HG02870 (cell line): ENCODE measurements at regions not wholly inside any gene's neighbourhood (a gene's known extent, or its start where the extent isn't known, plus 50 kb on each side); places are given as distances from the start of the nearest gene placed in this dataset.

Experiments
- ATAC-seq: cut with Tn5 transposase; IDR thresholded peaks from one replicate; pipeline ENCODE4 v1.9.1; 2021; ENCODE audit warnings: mild to moderate bottlenecking, moderate library complexity; ENCODE audit not compliant: unreplicated experiment

DNA sequence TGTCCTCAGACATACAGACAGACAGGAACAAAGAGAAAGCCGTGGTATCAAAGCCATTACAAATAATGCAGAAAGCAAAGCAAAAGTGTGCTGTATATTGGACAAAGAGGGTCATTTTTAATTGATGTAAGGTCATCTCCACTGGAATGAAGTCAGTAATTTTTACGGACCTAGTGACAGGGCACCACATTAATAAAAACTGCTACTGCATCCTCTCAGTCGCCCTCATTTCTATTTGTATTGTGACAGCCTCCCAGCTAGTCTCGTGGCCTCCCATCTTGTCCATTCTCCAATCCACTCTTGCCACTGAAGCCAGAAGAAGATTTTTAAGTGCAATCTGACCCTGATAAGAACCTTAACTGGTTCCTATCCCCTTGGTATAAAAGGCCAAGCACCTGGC lies 132.4 kb downstream of the NUAK1 start:
- ATAC-seq, result no peak

DNA sequence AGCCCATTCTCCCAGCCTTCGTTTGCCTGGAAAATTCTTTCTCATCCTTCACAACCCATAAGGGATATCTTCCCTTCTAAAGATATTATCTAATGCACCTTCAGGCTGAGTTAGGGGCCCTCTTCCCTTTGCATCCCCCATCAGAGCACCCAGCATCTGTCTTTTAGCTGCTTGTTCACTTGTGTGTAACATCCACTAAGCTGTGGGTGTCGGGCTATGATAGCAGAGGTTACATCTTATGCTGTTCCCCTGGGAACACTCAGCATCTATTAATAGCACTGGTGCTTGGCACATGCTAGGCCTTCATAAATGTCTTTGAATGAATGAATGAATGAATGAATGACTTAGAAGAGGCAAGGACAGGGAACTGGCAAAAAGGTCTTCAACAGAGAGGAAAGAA lies 131.8 kb downstream of the NUAK1 start:
- ATAC-seq, result no peak

DNA sequence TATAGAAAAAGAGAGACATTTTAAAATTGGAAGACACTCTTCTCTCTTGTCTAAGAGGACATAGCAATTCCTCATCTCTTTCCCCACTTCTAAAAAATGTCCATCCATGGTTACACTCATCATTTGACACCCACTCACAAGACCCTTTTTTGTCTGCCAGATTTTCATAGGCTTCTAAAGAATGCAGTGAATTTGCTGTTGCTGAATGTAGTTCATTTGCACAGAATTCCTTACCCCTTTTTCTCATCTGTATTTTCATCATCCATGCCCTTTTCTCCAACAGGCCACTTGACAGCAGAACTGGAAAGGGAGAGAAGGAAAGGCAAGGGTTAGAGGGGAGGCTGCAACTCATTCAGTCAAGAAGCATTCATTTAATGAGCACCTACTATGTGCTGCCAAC lies 128.0 kb downstream of the NUAK1 start:
- no peak for ATAC-seq
